Skeletal muscle cell (primary cell): ENCODE measurements at regions not wholly inside any gene's neighbourhood (a gene's known extent, or its start where the extent isn't known, plus 50 kb on each side); places are given as distances from the start of the nearest gene placed in this dataset.
A peak's percentile ranks its signal among the peaks of the same experiment; 100 is the strongest.
"Not testable (repeated sequence)": the region's sequence is repeated elsewhere in the genome, so short reads cannot be mapped to it uniquely, and the experiment has no call there.

Experiments
- DNase-seq: peaks from one replicate; pipeline ENCODE4 v3.0.0-alpha.2; 2010; ENCODE audit warnings: low read depth
- H3K4me3 ChIP-seq: 2 replicates; pipeline ENCODE4 v1.5.1; 2011; ENCODE audit warnings: low read depth, mild to moderate bottlenecking, control low read depth, low read length, moderate library complexity

DNA sequence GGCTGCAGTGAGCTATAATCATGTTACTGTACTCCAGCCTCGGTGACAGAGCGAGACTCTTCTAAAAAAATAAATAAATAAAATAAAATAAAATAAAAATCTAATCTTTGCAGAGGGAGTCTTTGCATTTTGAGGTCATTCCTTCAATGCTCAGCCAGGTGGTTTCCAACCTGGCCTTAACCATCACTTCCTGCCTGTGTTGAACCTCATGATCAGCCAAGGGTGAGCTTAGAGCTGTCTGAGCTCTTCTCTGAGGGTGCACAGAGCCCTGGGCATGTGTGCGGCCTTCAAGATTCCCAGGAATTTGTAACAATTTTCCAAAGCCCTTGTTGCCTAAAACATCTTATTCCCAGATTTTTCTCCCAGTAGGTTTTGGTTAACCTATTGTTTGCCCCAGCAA lies 94.3 kb downstream of the KCNJ12 start:
- not testable (repeated sequence) for H3K4me3 ChIP-seq, DNase-seq

DNA sequence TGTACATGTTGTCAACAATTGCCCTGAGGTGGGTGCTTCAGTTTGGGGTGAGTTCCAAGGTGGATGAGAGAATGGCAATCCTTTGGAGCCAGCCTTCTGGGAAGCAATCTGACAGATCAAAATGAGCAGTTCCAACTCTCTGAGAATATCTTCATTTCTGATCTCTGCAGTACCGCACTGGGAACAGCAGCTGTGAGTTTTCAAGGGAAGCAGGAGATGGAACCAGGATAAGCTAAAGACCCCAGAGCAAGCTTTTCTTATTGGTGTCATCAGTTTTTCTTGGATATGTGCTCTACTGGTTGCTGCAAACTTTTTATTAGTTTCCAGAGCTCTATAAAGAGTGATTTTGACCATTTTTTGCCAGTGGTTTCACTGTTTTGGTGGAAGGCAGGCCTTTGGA lies 94.7 kb downstream of the KCNJ12 start:
- no peak overlapping the region for H3K4me3 ChIP-seq
- DNase-seq, result no peak

DNA sequence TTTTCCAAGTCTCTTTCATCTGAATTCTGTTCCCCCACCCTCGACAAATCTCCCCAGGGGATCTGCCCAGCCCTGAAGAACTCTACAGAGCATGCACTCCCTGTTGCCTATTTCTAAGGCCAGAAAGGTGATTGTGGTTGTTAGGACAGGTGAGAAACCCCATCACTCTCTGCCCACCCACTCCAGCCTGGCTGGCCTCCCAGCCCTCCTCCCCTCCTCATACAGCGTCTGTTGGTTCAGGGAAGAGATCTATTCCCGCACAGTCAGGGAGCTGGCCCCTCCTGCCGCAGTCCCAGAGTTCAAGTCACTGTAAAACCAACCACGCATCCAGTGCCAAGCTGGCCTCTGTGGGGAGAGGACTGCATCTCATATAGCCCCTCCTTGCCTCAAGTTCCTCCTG lies 98.7 kb downstream of the KCNJ12 start:
- no peak for DNase-seq
- H3K4me3 ChIP-seq, result no peak overlapping the region

DNA sequence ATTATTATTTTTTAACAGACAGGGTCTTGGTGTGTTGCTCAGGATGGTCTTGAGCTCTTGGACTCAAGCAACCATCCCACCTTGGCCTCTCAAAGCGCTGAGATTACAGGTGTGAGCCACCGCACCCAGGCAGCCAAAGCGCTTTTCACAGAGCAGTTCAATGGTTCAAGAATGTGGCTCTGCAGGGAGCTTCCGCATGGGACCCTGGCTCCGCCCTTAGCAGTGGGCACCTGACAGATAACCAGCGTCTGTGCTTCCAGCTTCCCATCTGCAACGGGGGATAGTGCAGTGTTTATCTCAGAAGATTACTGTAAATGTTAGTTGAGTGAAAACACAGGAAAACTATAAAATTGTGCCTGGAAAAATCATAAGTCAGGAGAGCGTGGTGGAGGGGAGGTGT lies 99.4 kb downstream of the KCNJ12 start:
- no peak overlapping the region for H3K4me3 ChIP-seq
- DNase-seq, result no peak

DNA sequence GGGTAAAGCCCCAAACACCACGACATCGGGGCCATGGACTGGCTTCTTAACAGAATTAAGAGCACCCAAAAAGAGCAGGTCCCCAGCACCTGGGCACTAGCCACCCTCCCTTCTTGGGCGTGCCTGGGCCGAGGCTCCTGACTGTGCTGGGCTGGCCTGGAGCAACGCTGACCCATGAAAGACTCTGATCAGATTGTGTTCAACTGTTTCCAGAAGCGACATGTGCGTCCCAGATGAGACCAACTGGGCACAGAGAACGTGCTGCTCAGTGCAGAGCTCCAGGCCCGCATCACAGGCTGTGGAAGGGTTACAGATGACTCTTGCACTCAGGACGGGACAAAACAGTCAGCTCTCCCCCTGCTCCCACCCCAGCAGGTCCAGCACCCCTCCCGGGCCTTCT lies 100.7 kb downstream of the KCNJ12 start:
- no peak for DNase-seq

DNA sequence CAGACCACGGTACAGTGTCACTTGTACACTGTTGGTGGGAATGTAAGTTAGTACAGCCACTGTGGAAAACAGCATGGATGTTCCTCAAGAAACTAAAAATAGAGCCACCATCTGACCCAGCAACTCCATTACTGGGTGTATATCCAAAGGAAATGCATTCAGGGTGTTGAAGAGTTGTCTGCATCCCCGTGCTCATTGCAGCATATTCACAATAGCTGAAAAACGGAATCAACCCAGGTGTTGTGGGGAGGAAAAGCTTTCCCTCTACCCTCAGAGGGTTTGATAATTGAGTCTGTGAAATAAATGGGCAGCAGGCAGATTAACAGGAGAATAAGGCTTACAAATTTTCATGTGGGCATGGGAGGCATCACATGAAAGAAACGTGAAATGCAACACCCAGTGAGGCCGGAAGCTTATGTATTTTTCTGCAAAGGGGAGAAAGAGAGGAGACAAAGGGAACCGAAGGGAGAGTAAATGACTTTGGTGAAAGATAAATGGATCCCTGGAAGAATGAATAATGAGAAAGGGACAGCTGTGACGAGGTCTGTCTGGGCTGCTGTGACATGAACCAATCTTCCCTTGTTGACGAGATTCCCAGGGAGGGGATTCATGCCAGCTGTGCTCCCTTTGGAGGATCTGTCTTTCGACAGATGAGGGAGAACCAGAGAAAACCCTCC lies 106.2 kb downstream of the KCNJ12 start:
- no peak for DNase-seq
- H3K4me3 ChIP-seq, result no peak overlapping the region

More for the DNA sequence above, 100.7 kb downstream of the KCNJ12 start:
- H3K4me3 ChIP-seq, result no peak overlapping the region

DNA sequence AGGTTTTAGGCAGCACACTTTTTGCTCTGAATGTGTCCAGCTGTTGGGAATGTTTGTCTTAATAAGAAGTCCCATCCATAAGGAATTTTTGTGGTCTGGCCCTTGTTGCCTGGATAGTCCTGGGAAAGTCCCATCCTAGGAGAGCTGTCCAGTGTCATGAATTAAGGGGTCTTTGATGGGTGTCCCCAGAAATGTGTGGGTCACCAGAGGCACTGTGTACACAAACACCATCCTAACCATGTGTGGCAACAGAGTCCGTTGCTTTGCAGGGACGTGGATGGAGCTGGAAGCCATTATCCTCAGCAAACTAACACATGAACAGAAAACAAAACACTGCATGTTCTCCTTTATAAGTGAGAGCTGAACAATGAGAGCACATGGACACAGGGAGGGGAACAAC lies 111.9 kb downstream of the KCNJ12 start:
- H3K4me3 ChIP-seq, DNase-seq: not testable (repeated sequence)

DNA sequence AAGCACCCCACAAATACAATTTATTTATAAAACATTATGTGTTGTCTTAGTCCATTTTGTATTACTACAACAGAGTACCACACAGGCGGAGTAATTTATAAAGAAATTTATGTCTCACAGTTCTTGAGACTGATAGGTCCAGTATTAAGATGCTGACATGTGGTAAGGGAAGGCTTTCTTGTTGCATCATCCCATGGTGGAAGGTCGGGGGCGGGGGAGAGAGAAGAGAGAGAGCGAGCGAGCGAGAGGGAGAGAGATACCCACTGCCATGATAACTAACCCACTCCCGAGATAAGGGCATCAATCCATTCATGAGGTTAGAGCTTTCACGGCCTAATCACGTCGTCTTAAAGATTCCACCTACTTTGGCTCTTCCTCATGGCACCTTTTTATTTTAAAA lies 117.8 kb downstream of the KCNJ12 start:
- DNase-seq, result no peak
- H3K4me3 ChIP-seq, result no peak overlapping the region

DNA sequence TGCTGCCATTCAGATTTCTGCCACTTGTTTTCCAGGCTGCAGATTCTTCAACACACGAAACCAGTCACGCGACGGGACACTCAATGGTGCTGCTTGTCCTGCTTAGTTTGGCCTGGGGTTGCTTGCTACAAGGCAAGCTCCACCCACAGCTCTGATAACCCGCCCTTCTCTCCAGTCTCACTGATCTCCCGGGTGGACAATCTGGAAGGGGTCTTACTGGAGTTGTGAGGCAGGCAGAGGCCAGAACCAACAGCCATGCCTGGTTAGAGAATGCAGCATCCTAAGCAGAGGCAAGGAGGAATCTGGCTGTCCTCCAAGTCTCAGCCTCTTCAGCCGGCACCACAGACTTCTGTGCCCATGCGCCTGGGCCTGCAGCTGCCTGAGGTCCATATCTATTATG lies 119.1 kb downstream of the KCNJ12 start:
- no peak for DNase-seq
- no peak overlapping the region for H3K4me3 ChIP-seq

DNA sequence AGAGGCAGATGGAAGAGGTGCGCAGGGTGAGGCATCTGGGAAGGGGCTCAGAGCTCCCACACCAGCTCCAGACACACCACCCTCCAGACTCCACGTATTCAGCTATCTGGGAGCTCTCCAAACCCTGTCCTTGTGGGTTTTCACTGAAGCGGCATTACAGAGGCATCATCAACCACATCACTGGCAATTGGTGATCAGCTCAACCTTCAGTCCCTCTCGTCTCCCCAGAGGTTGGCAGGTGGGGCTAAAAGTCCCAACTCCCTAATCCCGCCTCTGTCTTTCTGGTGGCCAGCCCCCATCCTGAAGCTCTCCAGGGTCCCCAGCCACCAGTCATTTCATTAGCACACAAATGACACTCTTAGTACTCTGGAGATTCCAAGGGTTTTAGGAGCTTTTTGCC lies 123.9 kb downstream of the KCNJ12 start:
- no peak for DNase-seq
- no peak overlapping the region for H3K4me3 ChIP-seq

DNA sequence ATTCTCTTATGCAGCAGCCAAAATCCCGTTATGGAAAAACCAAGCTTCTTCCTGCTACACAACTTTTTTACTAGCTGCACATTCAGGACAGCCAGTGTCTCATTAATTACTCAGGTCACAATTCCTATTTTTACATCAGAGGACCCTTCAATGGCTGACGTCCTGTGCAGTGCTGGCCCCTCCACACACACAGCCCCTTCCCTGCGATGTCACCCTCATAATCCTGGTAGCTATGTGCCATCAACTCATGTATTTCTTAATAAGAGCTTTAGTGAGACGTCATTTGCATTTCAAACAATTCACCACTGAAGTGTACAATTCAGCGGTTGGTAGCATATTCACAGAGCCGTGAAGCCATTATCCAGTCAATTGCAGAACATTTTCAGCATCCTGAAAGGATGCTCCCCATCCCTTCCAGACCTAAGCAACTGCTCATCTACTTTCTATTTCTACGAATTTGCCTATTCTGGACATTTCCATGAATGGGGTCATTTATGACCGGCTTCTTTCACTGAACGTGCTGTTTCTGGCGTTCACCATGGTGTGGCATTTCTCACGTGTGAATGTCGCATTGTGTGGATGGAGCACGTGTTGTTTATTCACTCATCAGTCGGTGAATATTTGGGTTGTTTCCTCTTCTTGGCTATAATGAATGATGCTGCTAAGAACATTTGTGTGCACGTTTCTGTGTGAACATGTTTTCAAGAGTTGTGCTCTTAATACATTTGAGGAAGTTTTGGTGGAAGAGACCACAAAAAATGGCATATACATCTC lies 126.0 kb downstream of the KCNJ12 start:
- H3K4me3 ChIP-seq, DNase-seq: not testable (repeated sequence)

DNA sequence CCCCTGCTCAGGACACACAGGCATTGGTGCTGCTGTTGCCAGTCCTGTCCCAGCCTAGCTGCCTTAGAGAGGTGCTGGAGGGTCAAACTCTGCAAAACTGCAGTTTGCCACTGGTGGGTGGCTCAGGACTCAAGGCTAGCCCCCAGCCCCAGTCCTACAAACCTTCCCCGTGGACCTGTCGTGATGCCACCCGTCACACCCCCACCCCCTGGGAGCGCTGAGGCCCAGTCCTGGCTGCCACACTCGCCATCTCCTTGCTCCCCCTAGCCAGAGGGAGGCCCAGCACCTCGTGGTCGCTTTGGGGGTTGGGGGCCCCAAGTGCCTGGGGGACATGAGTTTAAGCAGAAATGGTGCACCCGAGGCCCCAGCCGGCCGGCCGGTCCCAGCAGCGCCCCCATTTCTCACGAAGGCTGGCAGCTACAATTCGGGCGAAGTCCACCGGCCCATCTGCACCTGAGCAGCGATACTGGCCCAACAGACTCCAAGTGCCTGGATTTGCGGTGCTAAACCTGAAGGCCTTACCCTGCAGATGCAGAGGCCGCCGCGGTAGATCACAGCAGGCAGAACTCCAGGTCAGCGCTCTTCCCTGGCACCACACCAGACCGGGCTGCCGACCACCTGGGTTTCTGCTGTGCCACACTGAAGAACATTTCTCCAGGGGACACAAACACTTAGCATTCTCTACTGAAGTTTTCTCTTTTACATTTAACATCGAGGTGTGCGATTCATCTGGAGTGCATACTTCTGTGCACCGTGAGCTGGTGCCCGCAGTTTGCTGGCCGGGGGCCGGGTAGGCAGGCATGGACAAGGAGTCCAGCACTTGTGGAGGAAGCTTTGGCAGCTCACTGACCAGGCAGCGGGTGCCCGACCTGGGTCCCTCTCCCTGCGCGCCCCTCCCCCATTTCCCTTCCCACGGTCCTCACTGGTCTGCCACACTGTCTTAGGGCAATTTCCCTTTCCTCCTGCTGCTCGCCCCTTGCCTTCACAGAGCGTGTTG lies 130.0 kb downstream of the KCNJ12 start:
- DNase-seq, result no peak
- no peak overlapping the region for H3K4me3 ChIP-seq

DNA sequence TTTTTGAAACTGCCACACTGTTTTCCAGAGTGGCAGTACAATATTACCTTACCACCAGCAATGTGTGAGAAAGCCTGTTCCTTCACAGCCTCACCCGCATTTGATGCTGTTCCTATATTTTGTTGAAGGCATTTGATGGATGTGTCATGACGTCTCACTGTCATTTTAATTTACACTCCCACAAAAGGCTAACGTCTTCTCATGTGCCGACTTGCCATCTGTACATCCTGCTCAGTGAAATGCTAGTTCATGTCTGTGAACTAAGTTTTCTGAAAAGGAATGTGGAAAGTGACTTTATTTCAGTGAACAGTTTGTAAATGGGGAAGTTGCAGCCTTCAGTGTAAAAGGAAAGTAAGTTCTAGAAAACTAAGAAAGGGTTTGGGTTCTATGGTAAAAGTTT lies 131.6 kb downstream of the KCNJ12 start:
- not testable (repeated sequence) for H3K4me3 ChIP-seq, DNase-seq

DNA sequence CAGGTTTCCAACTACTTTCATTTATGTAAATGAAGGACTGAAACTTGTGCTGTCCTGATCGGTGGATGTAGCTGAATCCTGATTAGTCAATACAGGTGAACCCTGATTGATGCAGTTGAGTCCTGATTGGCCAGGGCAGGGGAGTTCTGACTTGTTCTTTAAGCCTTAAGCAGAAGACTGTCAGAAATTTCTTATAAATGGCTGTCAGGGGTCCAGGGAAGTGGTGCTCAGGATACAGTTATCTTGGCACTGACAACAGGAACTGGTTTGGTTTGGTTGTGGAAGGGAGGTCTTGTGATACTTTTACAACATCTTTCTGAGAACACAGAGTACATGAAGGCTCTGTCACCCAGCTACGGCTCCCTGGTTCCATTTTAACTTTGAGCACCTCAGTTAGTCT lies 132.1 kb downstream of the KCNJ12 start:
- H3K4me3 ChIP-seq, result no peak overlapping the region
- no peak for DNase-seq

DNA sequence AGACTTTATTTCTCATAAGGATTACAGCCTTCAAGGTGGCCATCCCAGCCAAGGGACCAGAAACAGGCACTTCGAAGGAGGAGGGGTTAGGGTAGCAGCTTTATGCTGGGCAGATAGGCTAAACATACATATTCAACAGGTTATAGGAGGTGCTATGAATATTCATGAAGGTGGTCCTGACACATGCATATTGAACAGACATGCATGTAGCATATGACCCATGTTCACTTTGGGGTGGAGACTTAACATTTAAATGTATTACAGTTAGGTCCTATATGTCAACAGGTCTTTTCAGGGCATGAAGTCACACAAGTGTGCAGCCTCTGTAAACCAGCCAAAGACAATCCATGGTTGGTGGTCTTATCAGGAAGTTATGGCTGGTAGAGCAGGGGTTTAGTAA lies 133.2 kb downstream of the KCNJ12 start:
- DNase-seq, H3K4me3 ChIP-seq: not testable (repeated sequence)

DNA sequence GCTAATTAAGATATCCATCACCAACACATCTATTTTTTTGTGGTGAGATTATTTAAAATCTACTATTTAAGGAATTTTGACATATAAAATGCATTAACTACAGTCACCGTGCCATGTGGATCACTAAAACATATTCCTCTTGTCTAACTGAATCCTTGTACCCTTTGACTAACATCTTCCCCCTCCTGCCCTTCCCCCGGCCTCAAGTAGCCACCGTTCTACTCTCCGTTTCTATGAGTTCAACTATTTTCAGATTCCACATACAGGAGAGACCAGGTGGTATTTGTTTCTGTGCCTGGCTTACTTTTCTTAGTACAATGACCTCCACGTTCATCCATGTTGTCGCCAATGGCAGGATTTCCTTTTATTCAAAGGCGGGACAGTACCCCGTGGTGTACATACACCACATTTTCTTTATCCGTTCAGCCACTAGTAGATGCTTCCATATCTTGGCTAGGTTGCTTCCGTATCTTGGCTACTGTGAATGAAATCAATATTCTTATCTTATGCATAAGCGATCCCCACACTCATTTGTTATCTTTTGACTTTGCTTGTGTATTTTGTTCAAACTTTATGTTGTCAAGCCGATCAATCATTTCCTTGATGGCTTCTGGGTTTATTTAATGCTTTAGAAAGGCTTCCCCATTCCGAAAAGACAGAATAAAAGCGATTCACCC lies 134.7 kb downstream of the KCNJ12 start:
- peak overlapping the region; percentile 48 for H3K4me3 ChIP-seq
- DNase-seq, result no peak

DNA sequence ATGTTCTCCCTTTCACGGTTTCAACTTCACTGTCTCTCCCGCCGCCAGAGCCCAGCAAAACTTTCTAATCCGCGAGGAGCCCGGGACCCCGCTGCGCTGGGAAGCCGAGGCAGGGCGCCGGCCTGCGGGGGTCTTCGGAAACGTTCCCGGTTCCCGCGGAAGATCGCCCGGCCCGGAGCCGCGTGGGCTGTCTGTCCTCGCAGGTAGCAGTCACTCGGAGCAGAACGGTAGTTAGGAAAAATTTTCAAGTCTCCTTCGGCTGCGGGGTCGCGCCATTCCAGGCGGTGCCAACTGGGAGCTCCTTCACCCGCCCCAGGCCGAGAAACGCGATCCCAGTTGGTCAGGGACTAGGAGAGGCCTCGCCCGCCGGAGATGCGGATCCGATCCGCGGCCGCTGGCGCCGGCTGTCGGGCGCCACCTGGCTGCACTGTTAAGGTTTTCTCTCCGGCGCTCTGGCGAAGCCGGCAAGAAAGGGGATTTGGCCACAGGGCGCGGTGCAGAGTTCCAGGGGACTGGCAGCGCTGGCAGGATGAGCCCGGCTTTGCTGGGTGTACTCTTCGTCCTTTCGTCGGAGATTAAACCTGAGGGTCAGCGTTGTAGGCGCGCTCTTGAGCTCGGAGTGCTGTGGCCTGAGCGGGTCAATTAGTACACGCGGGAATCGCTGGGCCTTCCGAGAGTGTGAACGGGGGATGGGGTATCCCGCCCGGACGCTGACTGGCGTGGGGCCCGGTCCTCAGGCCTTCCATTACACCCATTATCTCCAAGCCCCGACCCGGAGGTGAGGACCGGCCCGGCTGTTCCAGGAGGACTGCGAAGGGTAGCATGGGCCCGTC lies 135.4 kb downstream of the KCNJ12 start:
- DNase-seq, result peak; percentile 40

DNA sequence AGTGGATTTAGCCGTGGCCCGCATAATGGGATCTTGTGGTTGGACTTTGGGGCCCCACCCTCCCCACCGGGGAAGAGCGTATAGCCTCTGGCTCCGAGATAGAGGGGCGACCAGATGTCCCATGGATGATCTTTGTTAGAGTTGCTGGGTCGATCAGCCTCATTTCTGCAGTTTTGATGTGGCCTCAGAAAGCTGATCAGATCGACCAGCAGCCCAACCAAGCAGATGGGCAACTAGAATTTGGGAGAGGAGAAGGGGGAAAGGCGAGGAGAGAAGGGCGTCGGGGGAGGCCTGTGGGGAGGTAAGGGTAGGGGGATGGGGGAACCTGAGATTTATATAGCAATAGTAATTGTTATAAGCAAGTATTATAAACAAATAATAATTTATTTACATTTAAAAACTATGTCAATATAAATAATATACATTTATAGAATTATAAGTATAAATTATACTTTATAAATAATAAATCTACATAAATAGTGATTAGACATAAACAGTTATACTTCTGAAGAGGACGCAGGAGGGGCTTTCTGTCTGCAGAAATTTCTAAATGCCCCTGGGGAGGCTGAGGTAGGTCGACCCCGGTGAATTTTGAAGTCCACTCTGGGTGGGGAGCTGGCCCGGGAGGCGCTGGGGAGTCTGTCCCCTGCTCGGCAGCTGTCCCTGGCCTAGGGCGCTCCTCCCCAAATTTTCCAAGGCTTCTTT lies 136.3 kb downstream of the KCNJ12 start:
- no peak overlapping the region for H3K4me3 ChIP-seq
- no peak for DNase-seq

More for the DNA sequence above, 135.4 kb downstream of the KCNJ12 start:
- peak overlapping the region; percentile 48 for H3K4me3 ChIP-seq
